HCEC 1CT (cell line): ENCODE measurements at regions not wholly inside any gene's neighbourhood (a gene's known extent, or its start where the extent isn't known, plus 50 kb on each side); places are given as distances from the start of the nearest gene placed in this dataset.

ENCODE experiments used
- DNase-seq: peaks from one replicate; pipeline ENCODE4 v3.0.0-alpha.2; 2017

- DNase-seq = no peak
These were observed 408.6 kb upstream of the RARB start for GRCh38 chr3:25019506-25019905.

DNA sequence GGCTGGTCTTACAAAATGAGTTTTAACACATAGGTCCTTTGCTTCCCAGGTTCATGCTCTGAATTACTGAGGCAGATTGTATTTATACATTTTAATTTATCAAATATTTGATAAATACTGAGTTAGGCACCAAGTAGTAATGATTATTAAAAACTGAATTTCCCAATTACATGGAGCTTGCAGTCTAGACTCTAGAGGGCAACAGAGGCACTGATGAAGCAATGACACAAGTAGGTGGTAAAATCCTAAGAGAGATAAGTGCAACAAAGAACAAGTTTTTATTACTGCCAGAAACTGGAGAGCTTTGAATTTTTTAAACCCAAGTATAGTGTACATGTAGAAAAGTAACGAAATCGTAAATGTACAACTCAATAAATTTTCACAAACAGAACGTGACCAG is 406.2 kb upstream of the RARB start:
- no peak for DNase-seq

- DNase-seq = no peak
These were observed 404.2 kb upstream of the RARB start for GRCh38 chr3:25023876-25024275.

DNA sequence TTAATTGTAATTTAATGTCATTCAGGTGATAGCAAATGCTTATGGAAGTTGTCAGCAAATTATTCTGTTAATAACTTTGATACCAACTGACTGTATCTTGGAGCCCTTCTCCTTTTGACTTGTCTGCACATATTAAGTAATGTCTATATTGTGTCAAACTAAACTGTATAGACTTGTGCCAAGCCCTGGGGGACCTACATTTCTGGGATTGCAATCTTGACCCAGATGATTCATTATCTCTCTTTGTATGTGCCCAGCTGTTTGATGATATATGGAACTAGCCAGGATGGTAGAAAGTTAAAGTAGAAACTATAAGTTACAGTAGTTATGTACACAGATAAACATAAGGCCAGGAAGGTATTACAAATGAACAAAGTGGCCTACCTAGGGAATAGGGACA is 402.8 kb upstream of the RARB start:
- DNase-seq = no peak

- DNase-seq = no peak
These were observed 400.4 kb upstream of the RARB start for GRCh38 chr3:25027650-25028049.

DNA sequence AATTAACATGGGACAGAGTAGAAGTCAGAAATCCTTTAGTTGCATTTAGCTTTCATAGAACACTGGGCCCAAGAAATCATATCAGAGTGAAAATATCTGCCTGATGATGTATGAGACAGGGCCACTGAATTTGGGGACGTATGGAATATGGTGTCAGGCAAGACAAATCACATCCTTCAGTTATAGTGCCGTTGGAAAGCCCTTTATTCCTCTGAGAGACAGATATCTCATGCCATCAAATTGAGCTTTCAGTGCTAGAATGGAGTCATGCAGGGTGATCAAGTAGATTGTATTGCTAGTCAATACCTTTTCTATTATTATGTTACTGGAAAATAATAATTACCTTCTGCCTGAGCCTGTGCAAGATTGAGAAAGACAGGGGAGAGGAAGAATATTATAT is 398.2 kb upstream of the RARB start:
- no peak for DNase-seq

- no peak for DNase-seq
These were observed 395.7 kb upstream of the RARB start for GRCh38 chr3:25032344-25032743.

DNA sequence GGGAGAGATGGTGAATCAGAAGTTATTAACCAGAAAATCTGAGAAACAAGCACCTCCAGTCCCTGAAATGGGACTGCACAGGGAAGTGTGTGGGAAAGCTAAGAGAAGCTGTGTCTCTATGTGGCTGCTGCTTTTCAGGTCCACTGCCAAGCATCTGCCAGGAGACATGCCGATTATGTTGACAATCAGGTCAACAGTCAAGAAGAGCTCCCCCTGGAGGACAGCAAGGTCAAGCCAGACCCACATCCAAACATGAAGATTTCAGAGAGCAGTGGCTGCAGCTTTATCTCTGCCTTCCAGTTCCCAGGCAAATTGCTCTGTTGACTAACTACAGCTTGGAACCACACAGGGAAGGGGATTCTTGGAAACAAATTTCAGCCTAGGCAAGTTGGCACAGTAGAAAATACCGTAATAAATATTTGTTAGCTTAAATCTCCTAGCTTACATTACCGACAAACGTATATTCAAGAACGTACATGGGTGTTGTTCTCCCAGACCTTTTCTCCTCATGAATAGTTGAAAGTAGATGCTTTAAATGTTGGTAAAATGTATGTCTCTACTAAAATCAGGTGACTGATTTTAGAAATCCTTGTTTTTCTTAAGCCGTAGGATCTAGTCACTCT is 394.5 kb upstream of the RARB start:
- DNase-seq = no peak

GRCh38 chr3:25035526-25035925 is 392.5 kb upstream of the RARB start:
- no peak for DNase-seq

- no peak for DNase-seq
These were observed 391.4 kb upstream of the RARB start for GRCh38 chr3:25036633-25037032.

DNA sequence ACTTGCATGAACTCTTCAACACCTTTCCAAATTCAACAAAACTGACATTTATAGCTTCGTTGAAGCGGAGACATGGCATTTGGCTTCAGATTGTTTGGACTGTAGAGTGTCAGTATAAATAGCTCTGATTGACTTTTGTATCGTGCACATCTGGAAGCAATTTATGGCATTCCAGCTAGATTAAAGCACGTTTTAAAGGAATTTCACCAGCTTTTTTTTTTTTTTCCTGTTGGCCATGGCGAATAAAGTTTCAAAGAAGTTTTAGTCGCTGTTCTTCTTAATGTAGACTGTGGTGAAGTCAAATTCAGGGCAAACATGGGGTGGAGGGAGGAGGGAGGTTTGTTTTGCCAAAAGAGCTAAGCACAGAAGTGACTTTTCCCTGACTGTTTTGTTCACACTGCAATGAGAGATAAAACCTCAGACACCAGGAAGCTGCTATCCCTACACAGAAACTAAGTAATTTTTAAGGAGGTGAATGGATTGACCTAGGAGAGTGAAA is 391.0 kb upstream of the RARB start:
- no peak for DNase-seq

GRCh38 chr3:25038271-25038670 is 389.8 kb upstream of the RARB start:
- no peak for DNase-seq

DNA sequence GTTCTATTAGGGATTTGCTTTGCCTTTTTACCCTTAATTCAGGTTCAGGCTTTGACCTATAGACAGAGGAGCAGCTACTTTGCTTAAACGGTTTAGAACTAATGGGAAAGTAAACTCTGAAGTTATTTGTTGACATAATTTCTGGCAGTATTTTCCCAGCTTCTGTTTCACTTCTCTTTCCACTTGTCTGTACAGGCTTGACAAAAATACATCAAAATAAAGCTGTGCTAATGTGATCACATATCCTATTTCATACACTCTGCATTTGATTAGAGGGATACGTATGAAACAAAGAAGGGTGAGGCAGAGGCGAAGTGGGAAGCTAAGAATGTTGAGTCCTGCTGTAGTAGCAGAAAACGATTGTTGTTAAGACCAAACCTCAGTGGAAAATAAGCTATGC is 389.1 kb upstream of the RARB start:
- DNase-seq = no peak

- no peak for DNase-seq
These were observed 387.3 kb upstream of the RARB start for GRCh38 chr3:25040748-25041147.

DNA sequence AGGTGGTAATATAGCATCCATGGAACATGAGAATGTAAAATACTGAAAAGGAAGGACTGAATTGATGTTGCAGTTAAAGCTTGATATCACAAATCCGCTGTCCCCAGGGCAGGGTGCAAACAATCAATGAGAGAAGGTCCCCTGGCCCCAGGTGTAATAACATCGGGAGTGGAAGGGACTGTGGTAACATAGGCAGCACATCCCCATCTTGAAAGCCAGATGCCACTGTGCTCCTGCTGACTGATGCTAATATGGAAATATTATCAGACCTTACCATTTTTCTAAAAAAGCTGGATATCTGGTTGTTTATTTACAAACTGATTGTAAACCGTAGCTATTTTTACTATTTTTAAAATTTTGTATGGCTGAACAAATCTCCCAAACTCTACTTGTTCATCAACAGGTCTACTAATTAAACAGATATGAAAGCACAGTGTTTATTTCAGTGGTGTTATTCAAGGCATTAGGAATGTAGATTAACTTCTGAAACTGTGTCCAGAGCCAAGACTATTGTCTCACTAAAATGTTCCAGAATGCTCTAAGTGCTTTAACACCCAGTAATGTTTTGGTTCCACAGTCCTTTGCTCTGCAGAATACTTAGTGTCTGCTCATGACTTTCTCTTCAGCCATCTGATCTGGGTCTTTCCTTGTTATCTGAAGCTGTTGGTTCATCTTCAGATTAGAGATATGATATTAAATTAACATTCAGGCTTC is 386.0 kb upstream of the RARB start:
- DNase-seq = no peak

DNA sequence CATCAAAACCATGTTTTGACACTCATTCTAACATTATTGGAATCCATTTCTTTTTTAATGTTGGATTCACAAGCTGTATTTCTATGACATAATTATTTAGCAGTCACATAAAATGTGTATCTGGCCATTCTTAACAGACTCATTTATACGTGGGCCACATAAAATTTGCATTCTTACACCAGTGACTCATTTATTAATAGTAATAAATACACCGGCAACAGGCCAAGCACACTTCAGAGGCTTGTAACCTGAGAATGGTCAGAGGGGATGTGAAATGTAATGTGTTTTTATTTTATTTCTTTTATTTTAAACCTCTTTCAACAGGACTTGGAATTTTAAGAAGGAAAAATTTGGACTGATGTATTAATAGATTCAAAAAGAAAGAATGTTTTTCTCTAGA is 384.9 kb upstream of the RARB start:
- DNase-seq = no peak

DNA sequence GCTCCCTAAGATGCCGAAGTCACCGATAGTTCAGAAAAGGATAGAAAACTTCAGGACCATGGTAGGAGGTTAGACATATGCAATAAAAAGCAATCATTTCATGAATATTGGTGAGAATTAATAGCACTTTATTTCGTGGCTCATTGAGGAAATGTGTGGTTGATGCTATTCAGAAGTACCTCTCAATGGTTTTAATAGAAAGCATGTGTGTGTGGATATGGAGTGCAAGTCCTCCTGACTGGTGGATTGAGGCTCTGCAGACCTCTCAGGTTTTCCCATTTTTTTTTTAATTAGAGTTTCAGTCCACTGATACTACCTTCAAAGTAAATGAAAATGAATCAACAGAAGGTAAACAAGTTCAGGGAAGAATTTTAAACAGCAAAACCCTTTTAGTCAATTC is 384.3 kb upstream of the RARB start:
- no peak for DNase-seq

- no peak for DNase-seq
These were observed 383.0 kb upstream of the RARB start for GRCh38 chr3:25044762-25045710.

- no peak for DNase-seq
These were observed 380.9 kb upstream of the RARB start for GRCh38 chr3:25046911-25047771.

DNA sequence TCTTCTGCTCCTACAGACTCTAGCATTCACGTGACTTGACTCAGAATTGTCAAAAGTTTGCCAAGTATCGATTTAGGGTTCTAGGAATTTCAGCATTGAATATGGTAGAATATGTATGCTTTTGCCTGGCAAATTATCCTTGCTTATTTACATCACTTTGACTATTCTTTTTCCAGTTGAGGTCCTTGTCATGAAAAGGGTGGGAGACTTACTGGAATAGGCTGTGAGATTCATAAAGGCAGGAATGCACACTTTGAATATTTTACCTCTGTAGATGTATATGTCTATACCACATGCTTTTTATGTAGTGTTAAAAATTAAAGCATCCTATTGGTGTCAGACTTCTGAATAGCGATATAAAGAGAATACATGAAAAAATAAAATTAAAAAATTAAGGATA is 378.8 kb upstream of the RARB start:
- no peak for DNase-seq

GRCh38 chr3:25053360-25053759 is 374.7 kb upstream of the RARB start:
- no peak for DNase-seq

- DNase-seq = no peak
These were observed 371.9 kb upstream of the RARB start for GRCh38 chr3:25056036-25056755.
